Tongue (tissue), 1 donor: ENCODE measurements at regions not wholly inside any gene's neighbourhood (a gene's known extent, or its start where the extent isn't known, plus 50 kb on each side); places are given as distances from the start of the nearest gene placed in this dataset.

ENCODE experiments used
- DNase-seq: peaks from one replicate; pipeline ENCODE4 v3.0.0-alpha.2; 2015

DNA sequence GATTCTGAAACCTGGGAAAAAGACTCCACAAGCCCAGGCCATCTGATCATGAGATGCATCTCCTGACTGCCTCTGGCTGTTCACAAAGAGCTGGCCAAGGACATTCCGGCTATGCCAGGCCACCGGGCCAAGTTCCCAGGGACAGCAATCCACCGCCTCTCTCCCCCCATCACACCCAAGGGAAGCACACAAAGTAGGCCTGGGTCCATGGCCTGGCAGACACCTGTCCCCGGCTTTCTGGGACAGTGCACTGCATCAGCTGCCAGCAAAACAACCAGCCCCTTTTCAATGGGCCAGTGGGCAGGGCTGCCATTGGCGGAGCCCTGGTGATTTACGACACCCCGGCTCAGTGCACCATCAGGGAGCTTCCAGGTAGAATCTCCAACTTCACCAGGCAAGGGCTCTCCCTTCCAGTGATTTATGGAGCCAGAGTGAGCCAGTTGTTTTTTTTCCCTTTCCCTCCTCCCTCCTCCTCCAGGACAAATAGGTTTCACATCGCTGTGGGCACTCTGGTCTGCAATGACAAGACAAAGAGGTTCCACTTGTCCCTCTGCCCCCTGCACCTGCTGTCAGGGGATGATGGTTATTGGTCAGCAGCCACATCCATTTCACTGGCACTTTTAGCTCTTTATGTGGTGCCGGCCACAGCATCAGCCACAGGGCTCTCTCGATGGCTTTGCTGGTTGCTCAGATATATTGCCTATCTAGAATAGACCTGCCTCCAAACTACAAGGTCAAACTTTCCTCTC lies 149.6 kb downstream of the SLC38A6 start:
- peak; percentile 60 for DNase-seq

GRCh38 chr14:61129168-61129745 lies 148.2 kb downstream of the SLC38A6 start:
- DNase-seq: no peak

DNA sequence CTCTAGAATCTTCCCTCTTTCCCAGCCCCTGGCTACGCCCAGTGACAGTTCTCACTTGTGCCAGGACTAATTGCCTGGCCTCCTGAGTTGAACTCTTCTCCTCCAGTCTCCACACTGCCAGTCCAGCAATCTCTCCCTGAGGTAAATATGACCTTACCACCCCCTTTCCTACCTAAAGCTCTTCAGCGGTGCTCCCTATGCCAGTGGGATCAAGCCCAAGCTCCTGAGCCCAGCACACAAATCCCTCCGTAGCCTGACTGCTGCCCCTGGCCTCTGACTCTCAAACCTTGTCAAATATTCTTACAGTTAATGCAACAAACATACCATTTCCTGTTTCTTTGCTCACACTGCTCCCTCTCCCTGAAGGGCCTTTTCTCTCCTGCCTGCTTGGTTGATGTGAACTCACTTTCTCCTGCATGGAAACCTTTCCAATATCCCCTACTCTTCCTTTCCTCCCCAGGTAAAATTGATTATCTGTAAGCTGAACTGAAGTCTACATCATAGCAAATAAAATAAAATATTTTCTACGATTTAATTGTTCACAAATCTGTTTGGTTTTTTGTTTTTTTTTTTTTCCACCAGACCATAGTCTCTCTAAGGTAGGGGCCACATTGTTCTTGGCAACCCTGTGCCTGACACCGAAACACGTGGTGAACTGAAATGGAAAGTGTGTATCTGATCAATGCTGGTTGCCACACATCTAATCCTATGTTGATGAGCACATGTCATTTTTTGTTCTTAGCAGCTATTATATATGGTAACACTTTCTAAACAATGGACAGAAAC lies 147.5 kb downstream of the SLC38A6 start:
- DNase-seq: no peak

GRCh38 chr14:61126603-61127498 lies 145.8 kb downstream of the SLC38A6 start:
- DNase-seq: no peak

GRCh38 chr14:61125867-61126572 lies 145.0 kb downstream of the SLC38A6 start:
- peak; percentile 93 for DNase-seq

DNA sequence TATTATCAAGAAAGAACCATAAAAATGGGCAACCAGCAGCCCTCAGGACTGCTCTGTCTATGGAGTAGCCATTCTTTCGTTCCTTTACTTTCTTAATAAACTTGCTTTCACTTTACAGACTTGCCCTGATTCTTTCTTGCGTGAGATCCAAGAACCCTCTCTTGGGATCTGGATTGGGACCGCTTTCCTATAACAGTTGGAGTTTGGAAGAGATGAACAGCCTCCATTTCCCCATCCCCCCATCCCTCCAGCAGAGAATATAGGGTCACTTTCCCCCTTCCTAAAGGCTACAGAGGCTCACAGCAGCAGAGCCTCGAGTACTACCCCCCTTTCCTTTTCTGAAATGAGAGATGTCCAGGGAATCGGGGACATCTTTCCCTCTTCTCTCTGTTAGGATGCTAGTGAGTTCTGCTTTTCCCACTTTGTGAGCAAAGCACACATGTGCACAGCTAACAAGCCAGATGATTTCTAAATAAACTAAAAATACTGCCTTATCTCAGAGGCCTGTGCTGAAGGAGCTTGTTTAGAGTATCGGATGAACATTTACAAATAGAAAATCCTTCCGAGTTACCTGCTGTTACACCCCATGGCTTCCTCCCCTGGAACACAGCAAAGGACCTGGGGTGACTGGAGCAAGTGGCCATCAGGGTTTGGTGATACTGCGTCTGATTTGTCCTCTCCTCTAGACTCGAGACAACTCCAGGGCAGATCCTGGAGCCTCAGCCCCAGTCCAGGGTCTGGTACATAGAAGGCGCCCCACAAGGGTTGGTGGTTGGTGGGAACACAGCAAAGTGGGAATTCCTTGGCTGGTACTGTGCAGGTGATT lies 144.2 kb downstream of the SLC38A6 start:
- no peak for DNase-seq

GRCh38 chr14:61122862-61123261 lies 141.8 kb downstream of the SLC38A6 start:
- no peak for DNase-seq

DNA sequence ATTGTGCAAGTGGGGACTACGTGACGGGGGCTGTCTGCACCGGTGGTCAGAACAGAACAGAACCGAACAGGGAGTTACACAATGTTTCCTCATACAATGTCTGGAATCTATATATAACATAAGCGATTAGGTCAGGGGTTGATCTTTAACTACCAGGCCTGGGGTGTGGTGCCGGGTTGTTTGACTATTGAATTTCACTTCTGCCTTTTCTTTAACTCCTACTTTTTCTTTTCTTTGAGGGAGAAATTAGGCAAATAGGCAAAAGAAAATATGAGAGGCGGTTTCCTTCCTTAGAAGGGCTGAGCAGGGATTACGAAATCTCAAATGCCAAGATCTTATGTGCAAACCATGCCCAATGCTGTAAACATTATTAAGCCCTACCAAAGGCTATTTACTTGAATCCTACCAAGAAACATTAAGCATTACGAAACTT lies 140.3 kb downstream of the SLC38A6 start:
- DNase-seq: no peak

GRCh38 chr14:61120576-61120975 lies 139.5 kb downstream of the SLC38A6 start:
- DNase-seq: no peak

DNA sequence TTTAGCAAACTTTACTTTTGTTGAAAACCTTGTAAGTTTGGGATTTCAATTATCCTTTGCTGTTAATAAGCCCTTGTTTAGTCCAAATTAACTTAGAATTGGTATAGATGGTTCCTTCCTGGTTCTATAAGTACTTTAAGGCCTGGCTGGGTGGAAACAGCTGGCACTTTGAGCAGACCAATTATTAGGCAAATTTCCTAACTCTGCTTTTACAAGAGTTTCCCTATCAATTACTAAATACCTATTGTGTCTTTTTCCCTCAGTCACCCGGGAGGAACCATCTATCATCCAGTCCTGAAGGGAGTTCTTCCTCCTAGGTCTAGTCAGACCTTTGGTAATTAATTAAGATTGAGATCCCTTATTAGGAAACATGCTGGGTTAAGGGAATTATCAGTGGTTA lies 138.0 kb downstream of the SLC38A6 start:
- no peak for DNase-seq

DNA sequence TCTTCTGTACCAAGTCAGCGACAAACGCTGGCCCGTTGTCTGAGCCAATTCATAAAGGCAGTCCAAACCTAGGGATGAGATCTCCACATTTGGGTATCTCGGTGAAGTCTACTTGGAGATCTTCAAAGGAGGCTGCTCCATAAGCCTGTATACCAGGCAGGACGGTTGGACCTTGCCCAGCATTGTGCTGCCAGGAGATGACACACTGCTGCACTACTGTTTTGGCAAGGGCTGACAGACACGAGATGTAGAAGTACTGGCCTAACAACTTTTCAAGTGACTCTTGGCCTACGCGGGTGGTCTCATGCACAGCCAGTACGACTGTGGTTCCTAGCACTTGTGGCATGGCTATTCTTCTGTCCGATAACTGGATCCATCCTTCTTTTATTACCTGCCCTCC lies 135.3 kb downstream of the SLC38A6 start:
- no peak for DNase-seq

GRCh38 chr14:61113561-61114225 lies 132.6 kb downstream of the SLC38A6 start:
- DNase-seq: peak; percentile 57

DNA sequence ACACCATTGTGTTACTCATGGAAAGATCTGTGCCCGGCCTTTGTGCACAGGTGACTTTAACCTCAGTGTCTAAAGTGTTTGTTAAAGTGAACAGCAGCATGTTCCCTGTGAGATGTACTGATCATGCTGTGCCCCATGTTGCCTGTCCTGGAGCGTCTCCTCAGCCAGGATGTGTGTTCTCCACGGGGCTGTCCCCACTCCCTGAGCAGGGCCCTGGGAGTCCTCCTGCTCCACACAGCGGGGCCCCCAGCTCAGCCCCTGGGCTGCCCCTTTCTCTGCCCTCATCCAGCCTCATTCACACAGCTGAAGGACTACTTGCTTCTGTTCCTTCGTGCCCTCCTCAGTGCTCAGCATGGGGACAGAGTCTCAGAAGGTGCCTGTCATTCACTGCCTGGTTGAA lies 131.5 kb downstream of the SLC38A6 start:
- no peak for DNase-seq

DNA sequence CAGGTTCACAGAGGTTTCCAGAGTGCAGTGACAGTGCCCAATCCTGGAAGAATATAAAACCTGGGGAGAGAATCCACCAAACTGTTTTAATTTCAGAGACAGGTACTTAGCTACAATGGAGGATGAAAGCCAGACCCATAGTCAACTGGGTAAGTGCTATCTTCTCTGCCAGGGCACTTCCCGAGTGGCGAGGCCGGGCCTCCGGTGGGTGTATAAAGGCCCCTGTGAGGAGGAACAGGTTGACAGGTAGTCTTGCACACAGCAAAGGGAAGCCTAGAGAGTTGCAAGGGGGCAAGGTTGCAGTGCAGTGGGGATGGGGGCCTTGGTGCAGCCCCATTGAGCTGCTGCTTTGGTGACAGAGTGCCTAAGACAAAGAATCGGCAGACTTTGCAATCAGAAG lies 130.7 kb downstream of the SLC38A6 start:
- no peak for DNase-seq

GRCh38 chr14:61111209-61111665 lies 130.2 kb downstream of the SLC38A6 start:
- peak; percentile 54 for DNase-seq

DNA sequence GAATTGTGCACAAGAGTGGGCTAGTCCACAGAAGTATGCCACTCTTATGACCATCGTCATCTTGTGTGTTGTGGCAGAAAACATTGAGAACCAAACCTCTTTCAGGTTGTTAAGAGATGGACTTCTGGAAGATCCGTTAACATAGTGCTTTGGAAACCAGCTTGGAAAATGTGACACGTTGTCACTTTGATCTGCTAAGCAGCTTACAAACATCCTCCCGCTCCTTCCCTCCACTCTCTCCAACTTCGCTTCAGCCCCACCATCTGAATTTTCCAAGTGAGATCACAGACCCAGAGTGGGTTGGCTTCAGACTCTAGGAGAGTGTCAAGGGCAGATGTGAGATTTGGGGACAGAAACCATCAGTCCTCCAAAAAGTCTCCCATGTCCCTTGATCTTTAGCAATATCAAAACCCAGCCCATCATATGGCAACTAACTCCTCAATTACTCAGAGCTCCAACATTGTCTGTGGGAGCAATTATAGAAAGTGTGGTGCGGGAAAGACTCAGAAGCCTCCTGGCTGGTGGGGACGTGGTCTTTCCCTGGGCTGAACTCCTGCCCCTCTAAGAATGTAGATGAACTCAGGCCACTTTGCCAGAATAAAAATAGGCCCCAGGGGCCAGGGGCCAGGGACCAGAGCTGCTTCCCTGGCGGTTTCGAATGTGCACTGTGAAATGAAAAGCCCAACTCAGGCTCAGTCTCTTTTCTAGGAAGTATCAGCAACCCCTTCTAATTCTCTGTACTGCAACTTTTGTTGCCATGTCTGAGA lies 129.5 kb downstream of the SLC38A6 start:
- DNase-seq: peak; percentile 80

- DNase-seq: peak; percentile 64
Observed at GRCh38 chr14:61109288-61109687, 128.2 kb downstream of the SLC38A6 start.

- no peak for DNase-seq
Observed at GRCh38 chr14:61108496-61109141, 127.6 kb downstream of the SLC38A6 start.
